ENCODE measurements at regions not wholly inside any gene's neighbourhood (a gene's known extent, or its start where the extent isn't known, plus 50 kb on each side); places are given as distances from the start of the nearest gene placed in this dataset.

GRCh38 chr3:176375519-176375918 lies 821.8 kb downstream of the TBL1XR1 start:
- no peak overlapping the region for H3K4me3 ChIP-seq (ENCODE audit: low read depth, low read length)
- DNase-seq (ENCODE audit: low read depth, low spot score): no peak
- TF ChIP-seq, protein P1, sequence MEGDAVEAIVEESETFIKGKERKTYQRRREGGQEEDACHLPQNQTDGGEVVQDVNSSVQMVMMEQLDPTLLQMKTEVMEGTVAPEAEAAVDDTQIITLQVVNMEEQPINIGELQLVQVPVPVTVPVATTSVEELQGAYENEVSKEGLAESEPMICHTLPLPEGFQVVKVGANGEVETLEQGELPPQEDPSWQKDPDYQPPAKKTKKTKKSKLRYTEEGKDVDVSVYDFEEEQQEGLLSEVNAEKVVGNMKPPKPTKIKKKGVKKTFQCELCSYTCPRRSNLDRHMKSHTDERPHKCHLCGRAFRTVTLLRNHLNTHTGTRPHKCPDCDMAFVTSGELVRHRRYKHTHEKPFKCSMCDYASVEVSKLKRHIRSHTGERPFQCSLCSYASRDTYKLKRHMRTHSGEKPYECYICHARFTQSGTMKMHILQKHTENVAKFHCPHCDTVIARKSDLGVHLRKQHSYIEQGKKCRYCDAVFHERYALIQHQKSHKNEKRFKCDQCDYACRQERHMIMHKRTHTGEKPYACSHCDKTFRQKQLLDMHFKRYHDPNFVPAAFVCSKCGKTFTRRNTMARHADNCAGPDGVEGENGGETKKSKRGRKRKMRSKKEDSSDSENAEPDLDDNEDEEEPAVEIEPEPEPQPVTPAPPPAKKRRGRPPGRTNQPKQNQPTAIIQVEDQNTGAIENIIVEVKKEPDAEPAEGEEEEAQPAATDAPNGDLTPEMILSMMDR (IDR thresholded peaks at IDR 0.05; ENCODE audit: low read depth, low read length): no peak
- in situ Hi-C loops (cut with HindIII; ENCODE audit: low sequenced_read_pairs): no loop called here

DNA sequence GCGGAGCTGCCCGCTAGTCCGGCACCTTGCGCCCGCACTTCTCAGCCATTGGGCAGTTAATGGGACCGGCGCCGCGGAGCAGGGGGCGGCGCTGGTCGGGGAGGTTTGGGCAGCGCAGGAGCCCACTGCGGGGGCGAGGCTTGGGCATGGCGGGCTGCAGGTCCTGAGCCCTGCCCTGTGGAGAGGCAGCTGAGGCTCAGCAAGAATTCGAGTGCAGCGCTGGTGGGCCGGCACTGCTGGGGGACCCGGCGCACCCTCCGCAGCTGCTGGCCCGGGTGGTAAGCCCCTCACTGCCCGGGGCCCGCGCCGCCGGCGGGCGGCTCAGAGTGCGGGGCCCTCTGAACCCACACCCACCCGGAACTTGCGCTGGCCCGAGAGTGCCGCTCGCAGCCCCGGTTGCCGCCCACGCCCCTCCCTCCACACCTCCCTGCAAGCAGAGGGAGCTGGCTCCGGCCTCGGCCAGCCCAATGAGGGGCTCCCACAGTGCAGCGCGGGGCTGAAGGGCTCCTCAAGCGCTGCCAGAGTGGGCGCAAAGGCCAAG lies 835.0 kb downstream of the TBL1XR1 start:
- no peak for DNase-seq (ENCODE audit: low read depth, low spot score)
- in situ Hi-C loops (cut with HindIII; ENCODE audit: low sequenced_read_pairs): no loop called here
- TF ChIP-seq, protein P1 (IDR thresholded peaks at IDR 0.05; ENCODE audit: low read depth, low read length): no peak
- H3K4me3 ChIP-seq (ENCODE audit: low read depth, low read length): no peak overlapping the region

- DNase-seq (ENCODE audit: low read depth, low spot score): no peak
- H3K4me3 ChIP-seq (ENCODE audit: low read depth, low read length): no peak overlapping the region
- in situ Hi-C loops (cut with HindIII; ENCODE audit: low sequenced_read_pairs): no loop called here
- TF ChIP-seq, protein P1 (IDR thresholded peaks at IDR 0.05; ENCODE audit: low read depth, low read length): no peak
Measured at GRCh38 chr3:176359211-176359610, 838.1 kb downstream of the TBL1XR1 start.

- TF ChIP-seq, protein P1 (IDR thresholded peaks at IDR 0.05; ENCODE audit: low read depth, low read length): no peak
- in situ Hi-C loops (cut with HindIII; ENCODE audit: low sequenced_read_pairs): no loop called here
- DNase-seq (ENCODE audit: low read depth, low spot score): no peak
- no peak overlapping the region for H3K4me3 ChIP-seq (ENCODE audit: low read depth, low read length)
Measured at GRCh38 chr3:176357891-176358290, 839.4 kb downstream of the TBL1XR1 start.

- no peak for DNase-seq (ENCODE audit: low read depth, low spot score)
- in situ Hi-C loops (cut with HindIII; ENCODE audit: low sequenced_read_pairs): no loop called here
- no peak overlapping the region for H3K4me3 ChIP-seq (ENCODE audit: low read depth, low read length)
- TF ChIP-seq, protein P1 (IDR thresholded peaks at IDR 0.05; ENCODE audit: low read depth, low read length): no peak
Measured at GRCh38 chr3:176354843-176355242, 842.4 kb downstream of the TBL1XR1 start.

DNA sequence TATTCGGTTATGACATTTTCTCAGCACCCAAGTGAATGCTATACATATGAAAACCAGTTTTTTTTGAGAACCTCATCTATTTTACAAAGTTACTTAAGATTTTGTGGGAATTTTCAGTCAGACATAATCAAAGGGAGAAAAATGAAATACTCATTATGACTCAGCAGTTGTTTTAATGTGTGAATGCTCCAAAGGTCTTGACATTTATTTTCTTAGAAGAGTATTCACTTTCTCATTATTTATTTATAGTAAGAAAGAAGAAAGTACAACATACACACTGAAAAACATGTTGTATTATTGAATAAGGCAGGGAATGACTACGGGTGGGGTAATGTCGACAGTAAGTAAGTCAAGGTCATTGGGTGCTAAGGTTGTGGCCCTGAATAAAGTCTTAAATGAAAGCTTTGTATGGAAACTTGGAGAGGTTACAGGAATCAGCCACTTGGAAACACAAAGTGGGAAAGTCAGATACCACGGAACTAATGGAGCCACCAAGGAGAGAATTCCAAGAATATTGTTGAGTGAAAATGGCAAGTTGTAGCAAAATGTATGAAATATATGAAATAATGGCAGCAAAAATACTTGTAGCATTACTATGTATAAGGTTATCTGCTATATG lies 844.5 kb downstream of the TBL1XR1 start:
- in situ Hi-C loops (cut with HindIII; ENCODE audit: low sequenced_read_pairs): no loop called here
- DNase-seq (ENCODE audit: low read depth, low spot score): no peak
- TF ChIP-seq, protein P1 (IDR thresholded peaks at IDR 0.05; ENCODE audit: low read depth, low read length): no peak
- H3K4me3 ChIP-seq (ENCODE audit: low read depth, low read length): no peak overlapping the region
